HEK293 (cell line): ENCODE measurements at regions not wholly inside any gene's neighbourhood (a gene's known extent, or its start where the extent isn't known, plus 50 kb on each side); places are given as distances from the start of the nearest gene placed in this dataset.

Experiments
- CTCF ChIA-PET: fragments of 350-600 bp; formaldehyde crosslinking; extraction: SDS; loops from one replicate; lab custom pipeline; 2021; ENCODE audit warnings: antibody characterized with exemption; lab: Yijun Ruan, JAX
- POLR2A ChIA-PET: fragments of 300-600 bp; formaldehyde crosslinking; extraction: SDS; loops from one replicate; lab custom pipeline; 2020; ENCODE audit warnings: antibody characterized with exemption, inconsistent platforms; lab: Yijun Ruan, JAX
- H3K27ac ChIP-seq: fragments of 200-500 bp; sonication (Bioruptor generic); 2 replicates; pipeline ENCODE4 v1.5.1; 2014; ENCODE audit warnings: low read depth, low read length, control low read depth, inconsistent platforms; ENCODE audit errors: extremely low read depth
- H3K36me3 ChIP-seq, 2 experiments: fragments of 200-500 bp in 1 of 2; sonication (Bioruptor generic) in 1 of 2; 1 replicate in 1 of 2; 2 replicates in 1 of 2; pipeline ENCODE4 v1.5.1; 2014 to 2017; ENCODE audit warnings: inconsistent platforms in 2 of 2, low read length in 2 of 2; ENCODE audit not compliant: control insufficient read depth in 2 of 2, insufficient read depth in 1 of 2
- H3K4me1 ChIP-seq: fragments of 200-500 bp; sonication (Bioruptor generic); 2 replicates; pipeline ENCODE4 v1.5.1; 2014; ENCODE audit warnings: mild to moderate bottlenecking, low read length, inconsistent platforms; ENCODE audit not compliant: control insufficient read depth, insufficient read depth
- H3K4me3 ChIP-seq: 2 replicates; pipeline ENCODE4 v1.5.1; 2011; ENCODE audit warnings: low read depth, mild to moderate bottlenecking, control low read depth, low read length, moderate library complexity
- H3K9me3 ChIP-seq: fragments of 200-500 bp; sonication (Bioruptor generic); 2 replicates; pipeline ENCODE4 v1.5.1; 2014; ENCODE audit warnings: low read depth, low read length, inconsistent platforms; ENCODE audit not compliant: control insufficient read depth, insufficient read depth
- AEBP2 ChIP-seq: fragments of 450-650 bp; formaldehyde crosslinking; IDR thresholded peaks from 2 replicates; pipeline ENCODE4 v1.5.1; 2016; ENCODE audit warnings: missing biosample characterization, missing genetic modification characterization, borderline replicate concordance
- ATF2 ChIP-seq: fragments of 450-650 bp; formaldehyde crosslinking; IDR thresholded peaks from 2 replicates; pipeline ENCODE4 v1.5.1; 2016; ENCODE audit warnings: missing biosample characterization, missing genetic modification characterization, low read depth
- SP7 ChIP-seq: fragments of 450-650 bp; formaldehyde crosslinking; IDR thresholded peaks from 2 replicates; pipeline ENCODE4 v1.5.1; 2016; ENCODE audit warnings: missing biosample characterization, missing genetic modification characterization
- ZBTB26 ChIP-seq: fragments of 450-650 bp; formaldehyde crosslinking; optimal IDR thresholded peaks from 2 replicates; pipeline ENCODE3; 2016; ENCODE audit warnings: missing biosample characterization, mild to moderate bottlenecking, missing genetic modification characterization
- ZNF132 ChIP-seq: fragments of 450-650 bp; formaldehyde crosslinking; IDR thresholded peaks from 2 replicates; pipeline ENCODE4 v1.5.1; 2017; ENCODE audit warnings: missing biosample characterization, missing genetic modification characterization, borderline replicate concordance
- ZNF280C ChIP-seq: fragments of 450-650 bp; formaldehyde crosslinking; IDR thresholded peaks from 2 replicates; pipeline ENCODE4 v1.5.1; 2016; ENCODE audit warnings: missing biosample characterization, missing genetic modification characterization
- ZNF398 ChIP-seq: fragments of 450-650 bp; formaldehyde crosslinking; IDR thresholded peaks from 2 replicates; pipeline ENCODE4 v1.5.1; 2017; ENCODE audit warnings: missing biosample characterization, missing genetic modification characterization
- ZNF473 ChIP-seq: fragments of 450-650 bp; formaldehyde crosslinking; IDR thresholded peaks from 2 replicates; pipeline ENCODE4 v1.5.1; 2017; ENCODE audit warnings: missing biosample characterization, missing genetic modification characterization
- ZNF623 ChIP-seq: fragments of 450-650 bp; formaldehyde crosslinking; IDR thresholded peaks from 2 replicates; pipeline ENCODE4 v1.5.1; 2016; ENCODE audit warnings: missing biosample characterization, missing genetic modification characterization
- ZNF626 ChIP-seq: fragments of 450-650 bp; sonication (Bioruptor Pico); formaldehyde crosslinking; IDR thresholded peaks from 2 replicates; pipeline ENCODE4 v1.5.1; 2018; ENCODE audit warnings: missing biosample characterization, missing genetic modification characterization, inconsistent platforms
- ZNF639 ChIP-seq: fragments of 450-650 bp; formaldehyde crosslinking; IDR thresholded peaks from 2 replicates; pipeline ENCODE4 v1.5.1; 2016; ENCODE audit warnings: missing biosample characterization, missing genetic modification characterization
- ZNF701 ChIP-seq: fragments of 450-650 bp; formaldehyde crosslinking; IDR thresholded peaks from 2 replicates; pipeline ENCODE4 v1.5.1; 2016; ENCODE audit warnings: missing biosample characterization, missing genetic modification characterization

- Histone ChIP-seq H3K4me1 (no peaks in the 10 kb centered on the region), H3K27ac (no peak overlapping the region), H3K9me3 (no peaks in the 10 kb centered on the region), H3K4me3 (no peak overlapping the region), H3K36me3 (no peaks in the 10 kb centered on the region)
- POLR2A ChIA-PET, result no interaction called here
- CTCF ChIA-PET, result no interaction called here
- TF ChIP-seq ZNF639 (tag by site-specific recombination) (no peak), ZNF280C (tag by site-specific recombination) (no peak), ZNF398 (tag by site-specific recombination) (no peak), ZNF132 (tag by site-specific recombination) (no peak)
Measured at GRCh38 chr6:92329208-92329847, 1090.0 kb downstream of the EPHA7 start.

- Histone ChIP-seq H3K36me3 (no peaks in the 10 kb centered on the region), H3K27ac (no peak overlapping the region), H3K4me3 (no peak overlapping the region), H3K9me3 (no peaks in the 10 kb centered on the region), H3K4me1 (no peaks in the 10 kb centered on the region)
- ChIA-PET CTCF (interaction anchor here (0.6 kb wide), 1 partner anchor 25 kb away, joined by 3 read pairs; no protein-coding TSS in a partner anchor), POLR2A (no interaction called here)
- TF ChIP-seq ZBTB26 (tag by site-specific recombination) (no peak), ATF2 (tag by site-specific recombination) (peak; percentile 52; the same call in 1 of the 2 replicates)
Measured at GRCh38 chr6:92315312-92315711, 1104.0 kb downstream of the EPHA7 start.

- Histone ChIP-seq H3K4me3 (no peak overlapping the region), H3K36me3 (no peaks in the 10 kb centered on the region), H3K27ac (no peak overlapping the region), H3K9me3 (no peaks in the 10 kb centered on the region), H3K4me1 (no peaks in the 10 kb centered on the region)
- CTCF ChIA-PET, result no interaction called here
- POLR2A ChIA-PET, result no interaction called here
- TF ChIP-seq ZNF623 (no peak), ZNF473 (tag by site-specific recombination) (no peak), SP7 (tag by site-specific recombination) (no peak), AEBP2 (tag by site-specific recombination) (no peak), ZNF626 (tag by site-specific recombination) (no peak), ZNF701 (tag by site-specific recombination) (no peak)
Measured at GRCh38 chr6:92297101-92297500, 1122.3 kb downstream of the EPHA7 start.
